Pancreas (tissue), 10 donors: ENCODE measurements at regions not wholly inside any gene's neighbourhood (a gene's known extent, or its start where the extent isn't known, plus 50 kb on each side); places are given as distances from the start of the nearest gene placed in this dataset.
"Not testable (repeated sequence)": the region's sequence is repeated elsewhere in the genome, so short reads cannot be mapped to it uniquely, and the experiment has no call there.

Source experiments
- ATAC-seq, 4 donors: fragments of 200-7000 bp; cut with Tn5 transposase; one replicate each; pipeline versions ENCODE4 v1.8.0 to v1.9.1; 2020; ENCODE audit warnings: mild to moderate bottlenecking in 4 of 4, moderate library complexity in 4 of 4
- DNase-seq, 6 donors: peaks; one replicate each; pipeline ENCODE4 v3.0.0-alpha.2; 2020
- FAIRE-seq: peaks from 2 replicates; lab custom pipeline; 2012; peaks lifted over from hg19 to GRCh38; lab: Jason Lieb, UNC
- H3K27ac ChIP-seq, 4 donors: fragments of 200-600 bp; sonication (generic); 1 replicate in 3 of 4; 2 replicates in 1 of 4; pipeline versions ENCODE4 v1.5.0 to v1.8.0; 2020
- H3K27me3 ChIP-seq, 4 donors: fragments of 200-600 bp; one replicate each; pipeline ENCODE4 v1.8.0; 2021
- H3K36me3 ChIP-seq, 3 donors: fragments of 200-600 bp; sonication (generic) in 1 of 3; one replicate each; pipeline versions ENCODE4 v1.5.0 to v1.8.0; 2020 to 2021
- H3K4me1 ChIP-seq, 3 donors: fragments of 200-600 bp; one replicate each; pipeline ENCODE4 v1.8.0; 2021
- H3K4me3 ChIP-seq, 4 donors: fragments of 200-600 bp; sonication (generic) in 2 of 4; one replicate each; pipeline versions ENCODE4 v1.5.0 to v1.8.0; 2020 to 2021
- H3K9me3 ChIP-seq, 4 donors: fragments of 200-600 bp; one replicate each; pipeline ENCODE4 v1.8.0; 2021
- CTCF ChIP-seq, 4 donors: fragments of 200-600 bp; sonication (generic) in 3 of 4; IDR thresholded peaks; one replicate each; pipeline versions ENCODE4 v1.5.0 to v1.8.0; 2021; ENCODE audit warnings: antibody characterized with exemption in 4 of 4
- WGBS, 2 donors: extraction: QIAGEN DNeasy Blood & Tissue Kit; methylation state at CpG; one replicate each; pipeline ENCODE4 v1.1.7; 2013; 5-methylcytosine and 5-hydroxymethylcytosine counted together
- intact Hi-C, 3 donors: fragments of 100-400 bp; cut with DNase I; formaldehyde crosslinking; loops; one replicate each; pipeline versions ENCODE4 v1.11.1 to v1.14.2; 2022
- donor health status: healthy with polysubstance abuse.
- donor health status: DM: no; HTN: no; CAD: no; lungs with moderate emphysema.
- donor health status: DM: no; HTN: no; CAD: no.
- donor health status: control.
- donor health status: control.
- donor health status: Bipolar disorder and iron deficiency.
- donor health status: DM: yes; HTN: yes; CAD: no.
- donor health status: DM: no; HTN: no; CAD: no.
- donor health status: DM: no; HTN: no; CAD: no.
- donor health status: DM: yes; HTN: yes; CAD: no.

GRCh38 chr18:76708722-76709353 is 113.5 kb upstream of the ZNF236 start:
- 82 to 88% methylated on average over 25 of the region's 25 CpGs for WGBS, 2 donors
- no peak for ATAC-seq
- intact Hi-C loops, result loop anchor here (5.0 to 10.0 kb wide), 3 partner anchors 304 to 312 kb away; no protein-coding TSS in a partner anchor
- Histone ChIP-seq H3K36me3 (no peaks in the 10 kb centered on the region), H3K27me3 (no peaks in the 10 kb centered on the region), H3K27ac (no peak overlapping the region), H3K9me3 (no peaks in the 10 kb centered on the region), H3K4me1 (no peaks in the 10 kb centered on the region), H3K4me3 (no peak overlapping the region)
- FAIRE-seq, result no peak
- DNase-seq, result no peak
- TF ChIP-seq CTCF (IDR thresholded peaks at IDR 0.05), result no peak

DNA sequence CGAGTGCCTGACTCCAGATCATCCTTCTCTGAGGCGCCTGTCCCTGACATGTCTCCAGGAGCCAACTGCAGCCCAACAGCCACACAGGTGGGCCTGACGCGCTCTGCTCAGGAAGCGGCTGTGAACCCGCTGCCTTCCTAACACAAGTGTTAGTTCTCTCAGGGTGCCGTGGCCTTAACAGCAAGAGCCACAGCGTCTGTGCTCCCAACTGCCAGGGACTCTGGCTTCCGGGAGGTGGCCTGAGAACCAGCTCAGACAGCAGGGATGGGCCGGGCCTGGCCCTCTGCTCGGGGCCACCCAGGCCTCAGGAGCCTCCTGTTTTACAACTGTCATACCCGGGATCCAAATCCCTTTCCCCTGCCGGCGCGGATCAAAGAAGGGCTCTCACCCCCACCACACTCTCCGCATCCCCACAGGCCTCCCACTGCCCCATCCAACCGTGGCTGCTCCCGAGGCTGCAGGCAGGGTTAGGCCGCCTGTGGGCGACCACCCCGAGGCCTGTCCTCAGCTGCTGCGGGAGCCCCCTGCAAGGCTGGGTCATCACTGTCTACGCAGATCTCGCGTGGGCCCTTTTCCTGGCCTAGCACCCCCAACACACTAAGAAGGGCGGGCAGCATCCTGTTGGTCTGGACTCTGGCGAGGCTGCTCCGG is 114.2 kb upstream of the ZNF236 start:
- no peak for ATAC-seq
- no peak for TF ChIP-seq CTCF (IDR thresholded peaks at IDR 0.05)
- Histone ChIP-seq H3K9me3 (no peaks in the 10 kb centered on the region), H3K4me1 (no peaks in the 10 kb centered on the region), H3K4me3 (no peak overlapping the region), H3K36me3 (no peaks in the 10 kb centered on the region), H3K27ac (no peak overlapping the region), H3K27me3 (no peaks in the 10 kb centered on the region)
- intact Hi-C loops, result loop anchor here (5.0 to 10.0 kb wide), 3 partner anchors 303 to 311 kb away; no protein-coding TSS in a partner anchor
- WGBS, 2 donors, result 82 to 85% methylated on average over 28 of the region's 28 CpGs
- FAIRE-seq, result no peak
- no peak for DNase-seq

DNA sequence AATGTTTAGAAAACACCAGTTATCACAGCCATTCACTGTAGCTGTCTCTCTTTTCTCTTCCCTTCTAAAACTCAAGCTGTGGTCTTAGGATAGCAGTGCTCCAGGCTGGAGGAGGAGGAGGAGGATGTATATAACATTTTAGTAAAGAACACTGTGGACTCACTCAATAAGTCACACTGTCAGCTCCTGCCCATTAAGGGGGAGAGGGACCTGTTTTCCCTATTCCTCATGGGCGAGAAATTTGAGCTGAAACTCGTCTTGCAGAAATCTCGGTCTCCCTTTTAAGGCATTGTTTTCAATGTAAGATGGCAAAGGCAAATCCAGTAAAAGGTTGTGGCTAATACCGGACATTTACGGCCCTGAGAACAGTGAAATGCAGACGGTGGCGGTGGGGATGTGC is 114.8 kb upstream of the ZNF236 start:
- no peak overlapping the region for H3K27ac ChIP-seq
- ATAC-seq, result no peak
- intact Hi-C loops, result loop anchor here (5.0 to 10.0 kb wide), 3 partner anchors 303 to 310 kb away; no protein-coding TSS in a partner anchor
- no peak for DNase-seq
- no peaks in the 10 kb centered on the region for H3K9me3 ChIP-seq
- no peaks in the 10 kb centered on the region for H3K36me3 ChIP-seq
- no peaks in the 10 kb centered on the region for H3K4me1 ChIP-seq
- 82 to 85% methylated on average over 7 of the region's 7 CpGs for WGBS, 2 donors
- H3K27me3 ChIP-seq, result no peaks in the 10 kb centered on the region
- FAIRE-seq, result no peak
- no peak for TF ChIP-seq CTCF (IDR thresholded peaks at IDR 0.05)
- no peak overlapping the region for H3K4me3 ChIP-seq

DNA sequence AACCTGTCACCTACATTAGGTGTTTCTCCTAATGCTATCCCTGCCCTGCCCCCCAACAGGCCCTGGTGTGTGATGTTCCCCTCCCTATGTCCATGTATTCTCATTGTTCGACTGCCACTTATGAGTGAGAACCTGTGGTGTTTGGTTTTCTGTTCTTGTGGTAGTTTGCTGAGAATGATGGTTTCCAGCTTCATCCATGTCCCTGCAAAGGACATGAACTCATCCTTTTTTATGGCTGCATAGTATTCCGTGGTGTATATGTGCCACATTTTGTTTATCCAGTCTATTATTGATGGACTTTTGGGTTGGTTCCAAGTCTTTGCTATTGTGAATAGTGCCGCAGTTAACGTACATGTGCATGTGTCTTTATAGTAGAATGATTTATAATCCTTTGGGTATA is 117.8 kb upstream of the ZNF236 start:
- H3K36me3 ChIP-seq, H3K4me1 ChIP-seq, DNase-seq, H3K4me3 ChIP-seq, H3K9me3 ChIP-seq, H3K27ac ChIP-seq, ATAC-seq, H3K27me3 ChIP-seq, FAIRE-seq: not testable (repeated sequence)
- intact Hi-C loops, result loop anchor here in 1 of 3 donors (10.0 kb wide), 1 partner anchor 300 kb away; no protein-coding TSS in a partner anchor
- 78 to 87% methylated on average over 4 of the region's 4 CpGs for WGBS, 2 donors

GRCh38 chr18:76699923-76700322 is 122.4 kb upstream of the ZNF236 start:
- H3K27me3 ChIP-seq, result peaks cover 0 to 12% (median 0%) of the 10 kb centered on the region in 4 donors
- H3K4me3 ChIP-seq, result no peak overlapping the region
- no peak for TF ChIP-seq CTCF (IDR thresholded peaks at IDR 0.05)
- no peaks in the 10 kb centered on the region for H3K36me3 ChIP-seq
- no peak for DNase-seq
- intact Hi-C loops, result loop anchor here in 2 of 3 donors (10.0 kb wide), 2 partner anchors 55 to 295 kb away; no protein-coding TSS in a partner anchor
- FAIRE-seq, result no peak
- no peaks in the 10 kb centered on the region for H3K4me1 ChIP-seq
- ATAC-seq, result no peak
- H3K27ac ChIP-seq, result no peak overlapping the region
- H3K9me3 ChIP-seq, result no peaks in the 10 kb centered on the region
- 30 to 34% methylated on average over 11 of the region's 11 CpGs for WGBS, 2 donors
